SK-N-SH (cell line): ENCODE measurements at regions not wholly inside any gene's neighbourhood (a gene's known extent, or its start where the extent isn't known, plus 50 kb on each side); places are given as distances from the start of the nearest gene placed in this dataset.

Experiments
- CHD2 ChIP-seq: fragments of 150-350 bp; IDR thresholded peaks from 2 replicates; pipeline ENCODE4 v1.6.1; 2018; ENCODE audit warnings: low read length; ENCODE audit not compliant: partially characterized antibody
- EP300 ChIP-seq, 2 experiments: IDR thresholded peaks; 2 replicates each; pipeline versions ENCODE4 v1.4.0 to v1.6.1; 2012; ENCODE audit warnings: borderline replicate concordance in 1 of 2, low read depth in 1 of 2, low read length in 1 of 2
- MAX ChIP-seq: IDR thresholded peaks from 2 replicates; pipeline ENCODE4 v1.4.0; 2012; ENCODE audit warnings: low read depth
- TEAD4 ChIP-seq: IDR thresholded peaks from 2 replicates; pipeline ENCODE4 v1.4.0; 2012; ENCODE audit warnings: mild to moderate bottlenecking, borderline replicate concordance; ENCODE audit not compliant: insufficient read depth
- YY1 ChIP-seq: IDR thresholded peaks from 2 replicates; pipeline ENCODE4 v1.4.0; 2012; ENCODE audit warnings: low read depth, mild to moderate bottlenecking
- TF ChIP-seq, protein P1 (sequence below): fragments of 200-600 bp; sonication (generic); IDR thresholded peaks from 2 replicates; pipeline ENCODE4 v1.6.1; 2017; ENCODE audit warnings: antibody characterized with exemption, mild to moderate bottlenecking, moderate library complexity

GRCh38 chr4:188661502-188661901 is 522.3 kb downstream of the TRIML1 start:
- TF ChIP-seq, protein P1, sequence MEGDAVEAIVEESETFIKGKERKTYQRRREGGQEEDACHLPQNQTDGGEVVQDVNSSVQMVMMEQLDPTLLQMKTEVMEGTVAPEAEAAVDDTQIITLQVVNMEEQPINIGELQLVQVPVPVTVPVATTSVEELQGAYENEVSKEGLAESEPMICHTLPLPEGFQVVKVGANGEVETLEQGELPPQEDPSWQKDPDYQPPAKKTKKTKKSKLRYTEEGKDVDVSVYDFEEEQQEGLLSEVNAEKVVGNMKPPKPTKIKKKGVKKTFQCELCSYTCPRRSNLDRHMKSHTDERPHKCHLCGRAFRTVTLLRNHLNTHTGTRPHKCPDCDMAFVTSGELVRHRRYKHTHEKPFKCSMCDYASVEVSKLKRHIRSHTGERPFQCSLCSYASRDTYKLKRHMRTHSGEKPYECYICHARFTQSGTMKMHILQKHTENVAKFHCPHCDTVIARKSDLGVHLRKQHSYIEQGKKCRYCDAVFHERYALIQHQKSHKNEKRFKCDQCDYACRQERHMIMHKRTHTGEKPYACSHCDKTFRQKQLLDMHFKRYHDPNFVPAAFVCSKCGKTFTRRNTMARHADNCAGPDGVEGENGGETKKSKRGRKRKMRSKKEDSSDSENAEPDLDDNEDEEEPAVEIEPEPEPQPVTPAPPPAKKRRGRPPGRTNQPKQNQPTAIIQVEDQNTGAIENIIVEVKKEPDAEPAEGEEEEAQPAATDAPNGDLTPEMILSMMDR = no peak
- TF ChIP-seq YY1 (no peak), MAX (no peak), TEAD4 (no peak), CHD2 (no peak), EP300 (IDR thresholded peaks at IDR 0.05; ENCODE audit: borderline replicate concordance in 1 of 2, low read depth in 1 of 2, low read length in 1 of 2) (no peak)
